ENCODE measurements at regions not wholly inside any gene's neighbourhood (a gene's known extent, or its start where the extent isn't known, plus 50 kb on each side); places are given as distances from the start of the nearest gene placed in this dataset.

GRCh38 chr9:85136507-85136906 lies 467.0 kb downstream of the NTRK2 start:
- no peak for TF ChIP-seq POLR2AphosphoS5 (IDR thresholded peaks at IDR 0.05; ENCODE audit: low read depth)
- no peak for TF ChIP-seq CTCF (IDR thresholded peaks at IDR 0.05; ENCODE audit: insufficient read depth, low read length)
- no peak for TF ChIP-seq GABPA (IDR thresholded peaks at IDR 0.05; ENCODE audit: low read depth)
- no peak for TF ChIP-seq REST (IDR thresholded peaks at IDR 0.05; ENCODE audit: insufficient replicate concordance, low read depth)
- no peak for TF ChIP-seq SPI1 (IDR thresholded peaks at IDR 0.05; ENCODE audit: borderline replicate concordance, low read depth)
- Histone ChIP-seq H3K4me3 (replicated peaks; ENCODE audit: insufficient read depth, low read length) (no peak overlapping the region), H3K27me3 (ENCODE audit: insufficient read depth, poor library complexity, severe bottlenecking) (no peaks in the 10 kb centered on the region), H3K27ac (replicated peaks) (no peak overlapping the region)
- DNase-seq (ENCODE audit: low read depth in 1 of 2, low spot score in 1 of 2) = no peak

- Histone ChIP-seq H3K4me3 (replicated peaks; ENCODE audit: insufficient read depth, low read length) (no peak overlapping the region), H3K27me3 (ENCODE audit: insufficient read depth, poor library complexity, severe bottlenecking) (no peaks in the 10 kb centered on the region), H3K27ac (replicated peaks) (no peak overlapping the region)
- no peak for TF ChIP-seq SPI1 (IDR thresholded peaks at IDR 0.05; ENCODE audit: borderline replicate concordance, low read depth)
- no peak for TF ChIP-seq GABPA (IDR thresholded peaks at IDR 0.05; ENCODE audit: low read depth)
- TF ChIP-seq POLR2AphosphoS5 (IDR thresholded peaks at IDR 0.05; ENCODE audit: low read depth) = no peak
- TF ChIP-seq REST (IDR thresholded peaks at IDR 0.05; ENCODE audit: insufficient replicate concordance, low read depth) = no peak
- no peak for TF ChIP-seq CTCF (IDR thresholded peaks at IDR 0.05; ENCODE audit: insufficient read depth, low read length)
- DNase-seq (ENCODE audit: low read depth in 1 of 2, low spot score in 1 of 2) = no peak
Observed at GRCh38 chr9:85130764-85131163, 461.2 kb downstream of the NTRK2 start.

- TF ChIP-seq CTCF (IDR thresholded peaks at IDR 0.05; ENCODE audit: insufficient read depth, low read length) (no peak), SPI1 (IDR thresholded peaks at IDR 0.05; ENCODE audit: borderline replicate concordance, low read depth) (no peak), REST (IDR thresholded peaks at IDR 0.05; ENCODE audit: insufficient replicate concordance, low read depth) (no peak), POLR2AphosphoS5 (IDR thresholded peaks at IDR 0.05; ENCODE audit: low read depth) (no peak), GABPA (IDR thresholded peaks at IDR 0.05; ENCODE audit: low read depth) (no peak)
- no peak overlapping the region for H3K27ac ChIP-seq (replicated peaks)
- H3K27me3 ChIP-seq (ENCODE audit: insufficient read depth, poor library complexity, severe bottlenecking) = no peaks in the 10 kb centered on the region
- H3K4me3 ChIP-seq (replicated peaks; ENCODE audit: insufficient read depth, low read length) = no peak overlapping the region
- no peak for DNase-seq (ENCODE audit: low read depth in 1 of 2, low spot score in 1 of 2)
Observed at GRCh38 chr9:85130260-85130659, 460.7 kb downstream of the NTRK2 start.

Measured in HL-60 (cell line).